IPS DF 4.7 (cell line): ENCODE measurements at regions not wholly inside any gene's neighbourhood (a gene's known extent, or its start where the extent isn't known, plus 50 kb on each side); places are given as distances from the start of the nearest gene placed in this dataset.
"Not testable (repeated sequence)": the region's sequence is repeated elsewhere in the genome, so short reads cannot be mapped to it uniquely, and the experiment has no call there.

Source experiments
- DNase-seq: peaks from one replicate; pipeline ENCODE4 v3.0.0-alpha.2; 2013; ENCODE audit warnings: low spot score; ENCODE audit errors: extremely low read depth

DNA sequence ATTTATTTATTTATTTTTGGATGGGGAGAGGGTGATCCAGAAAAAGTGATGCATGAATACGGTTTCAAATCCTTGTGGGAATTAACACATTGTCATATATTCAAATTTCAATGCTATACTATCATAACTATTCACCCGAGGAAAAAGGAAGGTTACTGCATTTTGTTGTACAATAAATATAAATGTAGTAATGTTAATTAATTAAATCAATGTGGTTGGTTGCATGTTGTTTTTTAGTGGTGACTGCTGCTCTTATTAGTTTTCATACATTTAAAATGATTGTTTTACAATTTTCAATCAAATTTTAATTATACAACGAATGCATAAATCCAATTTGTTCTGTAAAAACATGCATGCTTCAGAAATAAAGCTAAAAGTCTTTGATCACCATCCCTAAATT, 180.5 kb downstream of the ZFP64 start:
- no peak for DNase-seq

DNA sequence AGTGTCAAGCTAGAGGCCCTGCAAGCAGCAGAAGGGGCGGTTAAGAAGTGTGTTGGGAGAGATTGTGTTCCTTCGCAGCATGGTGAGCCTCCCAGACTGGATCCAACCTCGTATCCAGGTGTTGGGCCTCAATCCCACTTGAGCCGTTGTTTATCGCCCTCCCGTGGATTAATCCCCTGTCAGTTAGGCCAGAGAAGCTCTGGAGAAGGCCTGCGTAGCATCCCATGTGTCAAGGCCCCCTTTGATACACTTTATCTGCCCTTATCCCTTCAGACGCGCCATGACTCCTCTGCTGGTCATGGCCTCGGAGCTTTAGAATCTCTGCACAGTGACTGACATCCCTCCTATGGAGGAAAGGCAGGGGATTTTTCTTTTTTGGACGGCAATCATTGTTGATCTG, 181.0 kb downstream of the ZFP64 start:
- no peak for DNase-seq

DNA sequence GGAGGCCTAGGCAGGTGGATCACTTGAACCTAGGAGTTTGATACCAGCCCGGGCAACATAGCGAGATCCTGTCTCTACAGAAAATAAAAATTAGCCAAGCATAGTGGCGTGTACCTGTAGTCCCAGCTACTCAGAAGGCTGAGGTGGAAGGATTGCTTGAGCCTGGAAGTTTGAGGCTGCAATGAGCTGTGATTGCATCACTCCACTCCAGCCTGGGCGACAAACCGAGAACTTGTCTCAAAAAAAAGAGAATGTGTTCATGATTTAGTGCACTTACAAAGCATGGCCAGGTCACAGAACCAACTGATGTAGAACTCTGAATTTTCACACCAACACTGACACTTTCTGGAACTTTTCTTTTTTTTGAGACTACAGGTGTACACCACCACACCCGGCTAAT, 182.7 kb downstream of the ZFP64 start:
- no peak for DNase-seq

DNA sequence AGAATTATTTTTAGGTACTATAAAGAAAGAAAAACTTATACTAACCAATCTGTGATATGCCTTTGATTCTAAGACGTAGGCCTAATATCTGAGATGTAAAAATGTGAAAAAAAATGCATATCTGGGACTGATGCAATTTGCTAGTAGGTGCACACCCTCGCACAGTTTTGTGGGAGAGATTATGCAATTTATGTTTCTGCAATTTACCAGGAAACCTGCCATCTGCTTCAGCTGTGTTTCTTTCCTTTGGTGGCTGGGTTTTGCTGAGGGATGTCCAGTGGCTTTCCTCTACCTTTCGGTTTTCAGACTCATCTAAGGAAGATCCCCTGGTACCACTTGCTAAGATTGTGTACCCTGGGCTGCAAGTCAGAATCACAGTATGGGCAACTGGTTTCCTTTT, 186.9 kb downstream of the ZFP64 start:
- no peak for DNase-seq

DNA sequence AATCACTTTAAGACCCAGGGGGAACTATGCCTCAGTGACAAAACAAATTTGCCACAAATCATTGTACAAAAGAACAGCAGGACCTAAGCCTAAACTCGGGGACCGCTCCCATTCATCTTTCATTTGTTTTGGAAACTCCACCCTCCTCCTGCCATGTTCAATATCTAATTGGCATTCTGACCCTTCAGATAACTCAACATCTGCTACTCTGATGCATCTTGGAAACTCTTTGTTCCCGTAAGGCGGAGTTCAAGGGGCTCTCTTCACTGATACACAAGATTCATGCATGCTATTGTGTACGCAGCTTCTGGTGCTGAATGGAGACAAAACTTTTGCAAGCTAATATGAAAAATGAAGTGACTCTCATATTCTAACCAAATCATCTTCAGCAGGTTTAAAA, 187.6 kb downstream of the ZFP64 start:
- DNase-seq: no peak

DNA sequence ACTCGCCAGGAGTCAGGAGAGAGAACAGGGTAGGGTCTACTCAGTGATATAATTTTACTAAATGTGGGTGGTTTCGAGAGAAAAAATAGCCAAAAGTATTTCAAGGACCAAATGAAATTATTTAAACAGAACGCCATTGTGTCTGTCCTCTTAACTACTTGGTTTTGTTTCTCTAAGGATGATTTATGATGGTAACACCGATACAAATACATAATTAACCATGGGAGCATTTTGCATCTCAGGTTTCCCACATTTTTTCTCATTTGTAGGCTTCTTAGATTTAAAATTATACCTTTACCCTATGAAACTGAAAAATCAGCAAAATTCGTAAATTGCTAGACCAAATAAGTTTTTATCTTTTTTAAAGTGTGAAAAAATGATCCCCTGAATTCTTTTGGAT, 188.2 kb downstream of the ZFP64 start:
- DNase-seq: no peak

DNA sequence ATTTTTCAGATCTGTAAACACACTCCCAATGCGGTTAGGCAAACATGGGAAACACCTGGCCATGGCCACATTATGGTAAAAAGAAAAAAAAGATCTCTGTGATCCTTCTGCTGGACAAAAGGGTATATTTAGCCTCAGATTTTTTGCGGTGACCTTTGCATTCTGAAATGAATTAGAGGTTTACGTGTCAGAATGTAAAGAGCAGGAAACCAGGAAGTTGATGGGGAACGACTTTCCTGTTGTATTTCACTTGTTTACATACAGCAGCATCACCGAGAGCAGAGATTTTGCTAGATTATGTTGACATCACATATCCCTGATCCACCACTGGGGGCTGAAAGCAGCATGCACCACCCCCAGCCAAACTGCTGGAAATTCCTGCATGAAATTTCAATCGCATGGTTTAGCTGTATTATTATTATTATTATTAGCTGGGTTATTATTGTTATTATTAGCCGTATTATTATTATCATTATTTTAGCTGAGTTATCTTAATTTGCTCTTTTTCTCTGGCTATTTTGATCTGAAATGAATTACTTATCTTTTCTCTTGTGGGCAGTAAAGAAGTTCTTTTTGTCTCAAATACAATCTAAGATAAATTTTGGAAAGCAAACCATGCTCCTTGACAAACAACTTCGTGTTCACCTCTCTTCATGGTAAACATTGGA, 189.4 kb downstream of the ZFP64 start:
- DNase-seq: no peak

DNA sequence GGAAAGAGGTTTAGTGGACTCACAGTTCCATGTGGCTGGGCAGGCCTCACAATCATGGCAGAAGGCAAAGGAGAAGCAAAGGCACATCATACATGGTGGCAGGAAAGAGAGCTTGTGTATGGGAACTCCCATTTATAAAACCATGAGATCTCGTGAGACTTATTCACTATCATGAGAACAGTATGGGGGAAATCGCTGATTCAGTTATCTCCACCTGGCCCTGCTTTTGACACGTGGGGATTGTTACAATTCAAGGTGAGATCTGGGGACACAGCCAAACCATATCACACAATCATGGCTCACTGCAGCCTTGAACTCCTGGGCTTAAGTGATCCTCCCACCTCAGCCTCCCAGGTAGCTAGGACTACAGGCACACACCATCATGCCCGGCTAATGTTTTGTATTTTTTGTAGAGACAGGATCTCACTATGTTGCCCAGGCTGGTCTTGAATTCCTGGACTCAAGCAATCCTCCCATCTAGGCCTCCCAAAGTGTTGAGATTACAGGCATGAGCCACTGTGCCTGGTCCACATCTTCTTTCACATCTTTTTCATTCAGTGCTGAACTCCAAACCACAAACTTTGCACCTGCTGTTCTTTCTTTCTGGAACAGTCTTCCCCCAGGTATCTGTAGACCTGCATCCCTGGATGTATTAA, 194.2 kb downstream of the ZFP64 start:
- DNase-seq: not testable (repeated sequence)

DNA sequence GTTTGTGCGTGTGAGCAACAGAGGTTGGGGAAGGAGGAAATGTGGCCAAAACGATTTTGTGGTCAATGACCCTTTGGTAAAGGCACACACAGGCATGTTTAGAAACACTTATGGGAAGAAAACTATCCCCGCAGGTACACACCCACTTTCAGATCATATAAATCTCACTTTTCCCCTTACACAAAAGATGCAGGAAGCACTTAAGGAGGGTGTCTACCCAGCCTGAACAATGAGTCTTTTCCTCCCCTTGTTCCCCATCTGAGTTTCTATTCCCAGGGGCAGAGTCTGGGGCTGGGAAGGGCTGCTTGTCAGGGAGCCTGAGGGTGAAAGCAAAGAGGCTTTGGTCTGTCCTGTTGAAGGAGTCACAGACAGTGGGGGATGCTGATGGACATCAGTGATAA, 193.2 kb upstream of the SALL4 start:
- no peak for DNase-seq

DNA sequence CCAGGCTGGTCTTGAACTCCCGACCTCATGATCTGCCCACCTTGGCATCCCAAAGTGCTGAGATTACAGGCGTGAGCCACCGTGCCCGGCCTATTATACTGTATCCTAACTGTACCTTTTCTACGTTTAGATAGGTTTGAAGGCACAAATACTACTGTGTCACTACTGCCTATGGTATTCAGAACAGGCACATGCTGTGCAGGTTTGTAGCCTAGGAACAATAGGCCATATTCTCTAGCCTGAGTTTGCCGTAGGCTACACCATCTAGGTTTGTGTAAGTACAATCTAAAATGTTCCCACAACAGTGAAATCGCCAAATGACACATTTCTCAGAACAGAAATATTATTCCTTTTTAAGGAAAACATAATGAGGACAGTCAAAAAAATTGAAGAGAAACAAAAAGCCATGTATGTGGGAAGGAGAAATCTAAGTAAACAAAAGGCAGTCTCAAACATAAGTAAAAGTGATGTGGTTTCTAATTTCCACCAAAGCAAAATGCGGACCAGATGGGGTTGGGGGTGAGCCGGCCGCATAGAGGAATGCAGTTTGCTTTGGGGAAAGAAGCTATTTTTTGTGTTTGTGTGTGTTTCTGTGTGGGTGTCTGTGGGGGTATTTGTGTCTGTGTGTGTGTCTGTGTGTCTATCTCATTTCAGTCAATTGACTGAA, 192.6 kb upstream of the SALL4 start:
- no peak for DNase-seq

DNA sequence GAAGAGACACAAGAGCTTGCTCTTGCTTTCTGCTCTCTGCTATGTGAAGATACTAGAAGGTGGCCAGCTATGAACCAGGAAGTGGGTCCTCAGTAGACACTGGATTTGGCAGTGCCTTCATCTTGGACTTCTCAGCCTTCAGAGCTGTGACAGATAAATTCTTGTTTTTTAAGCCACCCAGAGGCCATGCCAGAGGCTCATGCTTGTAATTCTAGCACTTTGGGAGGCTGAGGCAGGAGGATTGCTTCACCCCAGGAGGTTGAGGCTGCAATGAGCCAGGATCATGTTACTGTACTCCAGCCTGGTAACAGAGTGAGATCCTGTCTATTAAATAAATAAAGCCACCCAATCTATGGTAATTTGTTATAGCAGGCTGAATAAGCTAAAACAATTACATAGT, 185.5 kb upstream of the SALL4 start:
- DNase-seq: no peak

DNA sequence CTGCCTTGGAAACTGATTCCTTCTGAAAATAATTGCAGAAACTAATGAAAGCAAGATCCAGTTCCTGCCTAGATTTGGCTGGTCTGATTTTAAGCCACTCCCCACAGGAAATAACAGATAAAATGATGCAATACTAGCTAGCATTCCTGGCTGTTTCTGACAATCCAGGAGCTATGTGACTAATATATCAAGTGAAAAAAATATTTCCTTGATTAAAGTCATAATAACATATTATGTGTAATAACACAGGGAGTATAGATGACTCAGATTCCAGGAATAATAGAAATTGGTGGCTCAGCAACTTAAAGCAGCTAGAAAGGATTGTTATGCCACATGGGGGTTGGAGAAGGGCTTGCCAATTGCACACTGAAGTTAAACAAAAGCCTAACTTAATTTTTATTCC, 182.7 kb upstream of the SALL4 start:
- DNase-seq: no peak

DNA sequence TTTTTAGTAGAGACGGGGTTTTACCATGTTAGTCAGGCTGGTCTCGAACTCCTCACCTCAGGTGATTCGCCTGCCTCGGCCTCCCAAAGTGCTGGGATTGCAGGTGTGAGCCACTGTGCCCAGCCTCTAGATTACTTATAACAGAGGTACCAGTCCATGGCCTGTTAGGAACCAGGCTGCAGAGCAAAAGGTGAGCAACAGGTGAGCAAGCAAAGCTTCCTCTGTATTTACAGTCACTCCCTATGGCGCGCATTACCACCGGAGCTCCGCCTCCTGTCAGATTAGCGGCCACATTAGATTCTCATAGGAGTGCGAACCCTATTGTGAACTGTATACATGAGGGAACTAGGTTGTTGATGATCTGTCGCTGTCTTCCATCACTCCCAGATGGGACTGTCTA, 178.0 kb upstream of the SALL4 start:
- DNase-seq: no peak

DNA sequence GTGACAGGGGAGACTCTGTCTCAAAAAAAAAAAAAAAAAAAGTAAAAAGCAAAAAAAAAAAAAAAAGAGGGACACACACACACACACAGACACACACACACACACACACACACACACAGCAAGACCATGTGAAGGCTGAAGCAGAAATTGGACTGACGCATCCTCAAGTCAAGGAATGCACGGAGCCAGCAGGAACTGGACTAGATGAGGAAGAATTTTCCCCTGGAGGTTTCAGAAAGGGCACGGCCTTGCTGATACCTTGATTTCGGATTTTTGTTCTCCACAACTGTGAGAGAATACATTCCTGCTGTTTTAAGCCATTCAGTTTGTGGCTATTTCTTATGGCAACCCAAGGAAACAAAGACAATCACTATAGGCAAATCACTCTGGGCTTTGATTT, 176.9 kb upstream of the SALL4 start:
- no peak for DNase-seq

DNA sequence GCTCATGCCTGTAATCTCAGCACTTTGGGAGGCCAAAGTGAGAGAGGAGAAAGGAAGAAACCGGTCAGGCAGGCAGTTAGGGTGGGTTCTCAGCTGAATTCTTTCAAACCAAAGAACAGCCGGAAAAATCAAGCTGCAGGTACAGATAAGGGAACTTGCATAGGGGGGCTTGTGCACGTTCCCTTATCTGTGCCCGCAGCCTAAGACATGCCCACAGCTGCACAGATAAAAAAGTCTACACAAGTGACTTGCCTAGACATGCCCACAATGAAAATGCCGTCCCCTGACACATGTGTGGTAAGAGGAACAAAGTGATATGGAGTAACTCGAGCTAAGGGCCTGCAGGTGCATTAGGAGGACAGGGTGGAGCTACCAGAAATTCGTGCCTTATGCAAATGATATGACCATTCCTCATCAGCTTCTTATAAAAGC, 175.8 kb upstream of the SALL4 start:
- DNase-seq: no peak

DNA sequence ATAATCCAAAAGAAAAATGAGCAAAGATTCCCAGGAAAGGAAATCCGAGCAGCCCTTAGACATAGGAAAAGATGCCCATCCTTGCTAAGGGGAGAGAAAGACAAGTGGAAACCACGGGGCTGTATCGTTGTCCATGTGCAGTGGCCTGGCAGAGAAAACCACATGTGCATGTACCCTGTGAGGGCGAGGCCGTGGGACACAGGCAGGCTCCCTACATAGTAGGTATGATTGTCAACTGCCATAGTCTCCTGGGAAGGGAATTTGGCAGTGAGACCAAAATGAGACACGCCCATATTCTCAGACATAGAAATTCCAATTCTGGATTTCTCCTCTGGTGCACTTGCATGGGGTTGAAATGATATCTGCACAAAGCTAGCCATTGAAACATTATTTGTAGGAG, 169.7 kb upstream of the SALL4 start:
- DNase-seq: no peak

DNA sequence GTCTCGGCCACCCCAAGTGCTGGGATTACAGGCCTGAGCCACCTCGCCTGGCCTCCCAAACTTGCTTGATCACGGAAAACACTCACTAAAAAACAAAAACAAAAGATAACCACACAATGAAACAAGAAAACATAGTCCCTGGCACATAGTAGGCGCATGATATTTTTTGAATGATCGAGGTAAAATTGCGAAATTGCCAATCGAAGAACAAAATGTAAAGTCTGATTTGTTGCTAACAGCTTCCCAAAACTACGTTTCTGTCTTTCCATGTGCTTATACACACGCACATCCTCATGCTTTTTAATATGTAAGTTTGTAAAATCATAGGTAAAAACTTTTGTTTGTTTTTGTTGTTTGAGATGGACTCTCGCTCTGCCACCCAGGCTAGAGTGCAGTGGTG, 168.5 kb upstream of the SALL4 start:
- no peak for DNase-seq

DNA sequence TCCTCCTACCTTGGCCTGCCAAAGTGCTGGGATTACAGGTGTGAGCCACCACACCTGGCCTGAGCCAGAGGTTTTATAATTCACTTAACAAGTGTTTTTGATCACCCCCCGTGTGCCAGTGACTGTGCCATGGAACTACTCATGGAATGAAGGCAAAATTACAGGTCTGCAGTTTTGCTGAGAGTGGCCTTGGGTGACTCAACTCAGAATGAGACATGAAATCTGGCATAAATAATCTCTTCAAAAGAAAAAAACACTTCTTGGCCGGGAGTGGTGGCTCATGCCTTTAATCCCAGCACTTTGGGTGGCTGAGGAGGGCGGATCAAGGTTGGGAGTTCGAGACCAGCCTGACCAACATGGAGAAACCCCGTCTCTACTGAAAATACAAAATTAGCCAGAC, 166.9 kb upstream of the SALL4 start:
- no peak for DNase-seq

DNA sequence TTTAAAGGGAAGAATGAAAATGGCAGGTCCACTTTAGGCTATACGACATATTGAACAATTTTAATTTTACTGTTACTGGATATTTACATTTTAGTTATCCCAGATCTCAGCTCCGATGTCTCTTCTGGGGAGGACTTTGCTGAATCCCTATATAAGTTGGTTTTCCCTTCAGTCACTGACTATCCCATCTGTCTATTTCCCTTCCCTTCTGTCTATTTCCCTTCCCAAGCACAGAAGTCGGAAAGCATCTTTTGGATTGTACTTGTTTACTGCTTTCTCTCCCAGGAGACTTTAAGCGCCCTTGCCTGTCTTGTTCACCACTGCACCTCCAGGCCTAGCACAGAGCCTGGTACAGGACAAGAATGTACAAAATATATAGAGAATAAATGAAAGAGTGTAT, 165.8 kb upstream of the SALL4 start:
- no peak for DNase-seq

DNA sequence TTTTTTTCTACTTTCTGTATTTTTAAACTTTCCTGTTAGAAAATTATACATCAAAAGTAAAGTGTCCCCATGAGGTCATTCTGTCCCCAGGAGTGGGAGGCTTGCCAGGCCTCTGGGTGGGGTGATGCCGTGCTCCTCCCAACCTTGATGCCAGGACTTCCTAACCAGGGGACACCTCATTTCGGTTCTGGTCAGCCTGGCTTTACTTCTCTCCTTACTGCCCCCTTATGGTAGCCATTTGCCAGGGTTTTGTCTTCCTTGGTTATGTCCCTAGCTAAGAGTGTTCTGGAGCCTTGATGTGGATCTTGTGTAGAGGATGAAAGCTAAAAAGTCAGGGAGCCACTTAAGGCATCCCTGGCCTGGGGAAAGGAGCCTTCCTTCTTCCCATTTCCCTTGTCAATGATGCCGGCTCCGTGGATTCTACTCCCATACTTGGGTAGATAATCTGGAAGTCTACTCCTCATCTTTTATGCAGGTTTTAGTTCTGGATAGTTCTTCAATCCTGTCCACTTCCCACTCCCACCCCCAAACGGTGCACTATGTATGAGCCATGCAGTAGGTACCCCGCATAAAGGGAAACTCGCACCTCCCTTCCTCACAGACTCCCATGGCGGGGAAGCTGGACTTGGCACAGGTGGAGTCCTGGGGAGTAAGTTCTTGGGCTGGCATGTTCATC, 164.1 kb upstream of the SALL4 start:
- peak; percentile 87 for DNase-seq

DNA sequence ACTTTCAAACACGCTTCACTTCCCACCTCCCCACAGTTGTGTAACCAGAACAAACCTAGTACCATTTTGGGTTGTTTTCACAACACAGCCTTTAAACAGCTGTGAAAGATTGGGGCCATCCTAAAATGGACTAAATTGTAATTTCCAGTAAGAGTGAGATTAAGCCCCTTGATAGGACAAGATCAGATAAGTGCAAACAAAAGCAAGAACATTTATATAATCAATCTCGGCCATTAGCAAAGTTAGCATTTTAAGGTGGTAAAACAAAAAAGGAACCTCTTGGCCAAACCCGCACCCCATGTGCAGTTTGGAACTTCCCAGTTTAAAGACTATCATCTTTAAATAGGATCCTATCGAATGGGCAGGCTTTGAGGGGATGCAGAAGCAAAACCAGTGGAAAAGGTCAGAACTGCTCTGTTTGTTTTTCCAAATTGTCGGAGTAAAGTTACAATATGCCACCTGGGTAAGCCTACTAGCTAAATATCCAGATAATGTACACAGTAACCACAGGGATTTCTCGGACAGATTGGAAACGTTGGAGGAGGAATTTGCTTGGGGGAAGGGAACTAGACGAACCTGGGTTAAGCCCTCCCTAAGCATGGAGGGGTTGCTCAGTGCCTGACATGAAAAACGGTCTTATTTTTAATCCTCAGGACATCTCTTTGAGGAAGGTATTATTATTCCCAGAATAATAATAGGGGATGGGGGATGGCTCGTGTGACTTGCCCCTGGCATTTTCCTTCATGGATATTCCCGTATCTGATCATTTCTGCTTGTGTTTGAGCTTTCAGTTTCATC, 159.8 kb upstream of the SALL4 start:
- no peak for DNase-seq
